ENCODE measurements at regions not wholly inside any gene's neighbourhood (a gene's known extent, or its start where the extent isn't known, plus 50 kb on each side); places are given as distances from the start of the nearest gene placed in this dataset.

DNA sequence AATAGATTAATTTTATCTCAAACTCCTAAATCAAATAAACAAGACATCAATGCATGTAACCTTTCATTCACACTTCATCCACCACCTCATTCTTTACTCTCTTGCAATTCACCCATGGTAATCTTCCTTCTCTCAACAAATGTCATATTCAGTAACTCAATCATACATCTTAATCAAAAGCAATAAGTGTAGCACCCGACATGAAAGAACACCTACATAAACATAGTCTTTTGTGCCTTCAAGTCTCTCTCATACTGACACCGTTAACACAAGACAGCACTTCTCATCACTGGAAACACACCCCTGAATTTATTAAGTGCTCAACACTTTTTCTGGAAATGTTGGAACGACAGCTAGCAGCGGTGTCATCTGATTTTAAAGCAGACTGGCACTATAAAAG is 225.9 kb downstream of the TTLL7 start:
- no peak overlapping the region for H3K4me3 ChIP-seq
- H3K27me3 ChIP-seq (ENCODE audit: low read depth): no peaks in the 10 kb centered on the region
- no peak overlapping the region for H3K27ac ChIP-seq (replicated peaks)
- no peaks in the 10 kb centered on the region for H3K9me3 ChIP-seq (replicated peaks)
- no peaks in the 10 kb centered on the region for H3K36me3 ChIP-seq
- DNase-seq: no peak
- TF ChIP-seq, protein P1, sequence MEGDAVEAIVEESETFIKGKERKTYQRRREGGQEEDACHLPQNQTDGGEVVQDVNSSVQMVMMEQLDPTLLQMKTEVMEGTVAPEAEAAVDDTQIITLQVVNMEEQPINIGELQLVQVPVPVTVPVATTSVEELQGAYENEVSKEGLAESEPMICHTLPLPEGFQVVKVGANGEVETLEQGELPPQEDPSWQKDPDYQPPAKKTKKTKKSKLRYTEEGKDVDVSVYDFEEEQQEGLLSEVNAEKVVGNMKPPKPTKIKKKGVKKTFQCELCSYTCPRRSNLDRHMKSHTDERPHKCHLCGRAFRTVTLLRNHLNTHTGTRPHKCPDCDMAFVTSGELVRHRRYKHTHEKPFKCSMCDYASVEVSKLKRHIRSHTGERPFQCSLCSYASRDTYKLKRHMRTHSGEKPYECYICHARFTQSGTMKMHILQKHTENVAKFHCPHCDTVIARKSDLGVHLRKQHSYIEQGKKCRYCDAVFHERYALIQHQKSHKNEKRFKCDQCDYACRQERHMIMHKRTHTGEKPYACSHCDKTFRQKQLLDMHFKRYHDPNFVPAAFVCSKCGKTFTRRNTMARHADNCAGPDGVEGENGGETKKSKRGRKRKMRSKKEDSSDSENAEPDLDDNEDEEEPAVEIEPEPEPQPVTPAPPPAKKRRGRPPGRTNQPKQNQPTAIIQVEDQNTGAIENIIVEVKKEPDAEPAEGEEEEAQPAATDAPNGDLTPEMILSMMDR (IDR thresholded peaks at IDR 0.05; ENCODE audit: borderline replicate concordance): no peak
- intact Hi-C loops (cut with micrococcal nuclease): no loop called here
- H3K4me1 ChIP-seq: no peaks in the 10 kb centered on the region

DNA sequence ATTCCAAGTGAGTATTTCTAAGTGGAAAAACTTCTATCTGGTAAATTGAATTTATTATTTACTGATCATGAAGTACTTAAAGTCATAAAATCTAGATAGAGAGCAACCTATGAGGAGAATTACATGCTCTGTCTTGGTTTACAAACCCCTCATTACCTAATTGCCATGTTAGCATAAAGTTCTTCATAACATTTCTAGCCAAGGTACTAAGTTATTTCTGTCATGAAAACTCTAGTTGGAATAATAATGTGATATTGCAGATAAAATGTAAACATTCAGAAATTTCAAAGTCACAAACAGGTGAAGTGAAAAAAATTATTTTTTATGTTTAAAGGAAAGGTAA is 228.6 kb downstream of the TTLL7 start:
- H3K27ac ChIP-seq (replicated peaks): no peak overlapping the region
- TF ChIP-seq, protein P1 (IDR thresholded peaks at IDR 0.05; ENCODE audit: borderline replicate concordance): no peak
- H3K4me3 ChIP-seq: no peak overlapping the region
- intact Hi-C loops (cut with micrococcal nuclease): no loop called here
- no peaks in the 10 kb centered on the region for H3K9me3 ChIP-seq (replicated peaks)
- no peaks in the 10 kb centered on the region for H3K27me3 ChIP-seq (ENCODE audit: low read depth)
- no peaks in the 10 kb centered on the region for H3K4me1 ChIP-seq
- no peaks in the 10 kb centered on the region for H3K36me3 ChIP-seq
- DNase-seq: no peak

DNA sequence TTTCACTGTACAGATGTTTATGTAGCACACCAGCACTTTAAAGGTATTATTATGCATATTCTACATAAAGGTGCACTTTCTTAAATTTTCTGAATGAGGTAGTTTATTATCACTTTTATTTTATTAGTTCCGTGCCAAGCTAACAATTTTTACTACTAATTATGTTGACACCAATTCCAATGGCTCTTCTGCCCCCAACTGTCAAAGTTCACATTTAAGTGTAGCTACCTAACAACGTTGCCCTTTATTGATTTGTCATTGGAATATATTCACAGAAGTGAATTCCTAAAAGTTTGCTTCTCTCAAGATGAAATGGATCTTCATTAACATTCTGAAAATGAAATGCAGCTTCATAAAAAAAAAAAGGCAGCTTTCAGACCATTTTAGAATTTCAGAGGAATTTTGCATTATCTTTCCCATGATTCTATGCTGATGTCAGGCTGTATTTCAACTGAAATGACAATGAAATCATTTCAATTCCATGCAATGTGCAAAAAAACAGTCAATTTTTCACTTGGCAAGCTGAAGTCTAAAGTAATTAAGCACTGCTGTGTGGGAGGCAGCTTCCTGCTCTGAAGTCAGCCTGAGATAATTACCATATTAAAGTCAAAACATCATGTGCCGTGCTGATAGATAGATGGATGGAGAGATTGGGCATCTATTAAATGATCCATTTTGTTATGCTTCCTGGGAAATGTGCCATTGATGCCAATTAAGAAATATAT is 229.2 kb downstream of the TTLL7 start:
- H3K9me3 ChIP-seq (replicated peaks): no peaks in the 10 kb centered on the region

DNA sequence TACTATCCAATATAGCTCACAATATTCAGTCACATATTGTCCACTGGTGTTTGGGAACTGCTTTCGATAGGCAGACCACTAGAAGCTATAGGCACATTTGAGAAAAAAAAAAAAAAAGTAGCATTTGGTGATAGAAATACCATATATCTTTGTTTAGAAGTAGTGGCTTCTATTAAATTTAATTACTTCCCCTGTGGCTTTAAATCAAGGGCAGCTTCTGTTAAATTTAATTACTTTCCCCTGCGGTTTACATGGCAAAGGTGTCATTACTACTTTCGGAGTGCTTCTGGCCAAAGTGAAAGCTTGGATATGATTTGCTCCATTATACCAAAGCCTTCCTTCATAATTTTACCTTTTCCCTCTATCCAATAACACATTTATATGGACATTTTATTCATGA is 229.9 kb downstream of the TTLL7 start:
- Histone ChIP-seq H3K27ac (replicated peaks) (no peak overlapping the region), H3K9me3 (replicated peaks) (no peaks in the 10 kb centered on the region), H3K4me3 (no peak overlapping the region), H3K4me1 (no peaks in the 10 kb centered on the region), H3K36me3 (no peaks in the 10 kb centered on the region), H3K27me3 (ENCODE audit: low read depth) (no peaks in the 10 kb centered on the region)
- TF ChIP-seq, protein P1 (IDR thresholded peaks at IDR 0.05; ENCODE audit: borderline replicate concordance): no peak
- intact Hi-C loops (cut with micrococcal nuclease): no loop called here
- no peak for DNase-seq

More for the DNA sequence above, 229.2 kb downstream of the TTLL7 start:
- no peak overlapping the region for H3K27ac ChIP-seq (replicated peaks)
- DNase-seq: no peak
- H3K4me3 ChIP-seq: no peak overlapping the region
- no peaks in the 10 kb centered on the region for H3K36me3 ChIP-seq
- TF ChIP-seq, protein P1 (IDR thresholded peaks at IDR 0.05; ENCODE audit: borderline replicate concordance): no peak
- intact Hi-C loops (cut with micrococcal nuclease): no loop called here
- no peaks in the 10 kb centered on the region for H3K27me3 ChIP-seq (ENCODE audit: low read depth)
- H3K4me1 ChIP-seq: no peaks in the 10 kb centered on the region

DNA sequence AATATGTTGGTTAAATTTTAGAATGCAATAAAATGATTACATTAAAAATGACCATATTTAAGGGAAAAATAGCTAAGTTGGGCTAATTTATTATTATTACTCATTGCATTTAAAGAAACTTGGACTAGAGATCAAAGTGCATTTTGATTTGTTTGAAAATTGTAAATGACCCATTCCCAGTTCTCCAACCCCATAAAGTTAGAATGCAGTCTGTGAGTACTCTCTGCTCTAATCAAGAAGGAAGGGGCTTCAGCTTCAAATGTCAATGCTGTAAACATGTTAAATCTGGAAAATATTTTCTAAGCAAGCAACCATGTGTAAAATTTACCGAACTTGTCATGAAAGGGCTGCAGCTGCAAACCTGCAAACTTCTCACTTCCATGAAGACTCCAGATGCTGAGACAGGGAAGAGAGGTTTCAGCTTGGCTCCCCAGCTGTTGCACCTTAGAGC is 232.7 kb downstream of the TTLL7 start:
- H3K9me3 ChIP-seq (replicated peaks): no peaks in the 10 kb centered on the region

More for the DNA sequence above, 232.7 kb downstream of the TTLL7 start:
- Histone ChIP-seq H3K36me3 (no peaks in the 10 kb centered on the region), H3K4me1 (no peaks in the 10 kb centered on the region), H3K27ac (replicated peaks) (no peak overlapping the region), H3K4me3 (no peak overlapping the region), H3K27me3 (ENCODE audit: low read depth) (no peaks in the 10 kb centered on the region)
- intact Hi-C loops (cut with micrococcal nuclease): no loop called here
- no peak for DNase-seq
- TF ChIP-seq, protein P1 (IDR thresholded peaks at IDR 0.05; ENCODE audit: borderline replicate concordance): no peak

All from left ventricle myocardium inferior (tissue), 1 donor.